ENCODE measurements at regions not wholly inside any gene's neighbourhood (a gene's known extent, or its start where the extent isn't known, plus 50 kb on each side); places are given as distances from the start of the nearest gene placed in this dataset.
"Not testable (repeated sequence)": the region's sequence is repeated elsewhere in the genome, so short reads cannot be mapped to it uniquely, and the experiment has no call there.

DNA sequence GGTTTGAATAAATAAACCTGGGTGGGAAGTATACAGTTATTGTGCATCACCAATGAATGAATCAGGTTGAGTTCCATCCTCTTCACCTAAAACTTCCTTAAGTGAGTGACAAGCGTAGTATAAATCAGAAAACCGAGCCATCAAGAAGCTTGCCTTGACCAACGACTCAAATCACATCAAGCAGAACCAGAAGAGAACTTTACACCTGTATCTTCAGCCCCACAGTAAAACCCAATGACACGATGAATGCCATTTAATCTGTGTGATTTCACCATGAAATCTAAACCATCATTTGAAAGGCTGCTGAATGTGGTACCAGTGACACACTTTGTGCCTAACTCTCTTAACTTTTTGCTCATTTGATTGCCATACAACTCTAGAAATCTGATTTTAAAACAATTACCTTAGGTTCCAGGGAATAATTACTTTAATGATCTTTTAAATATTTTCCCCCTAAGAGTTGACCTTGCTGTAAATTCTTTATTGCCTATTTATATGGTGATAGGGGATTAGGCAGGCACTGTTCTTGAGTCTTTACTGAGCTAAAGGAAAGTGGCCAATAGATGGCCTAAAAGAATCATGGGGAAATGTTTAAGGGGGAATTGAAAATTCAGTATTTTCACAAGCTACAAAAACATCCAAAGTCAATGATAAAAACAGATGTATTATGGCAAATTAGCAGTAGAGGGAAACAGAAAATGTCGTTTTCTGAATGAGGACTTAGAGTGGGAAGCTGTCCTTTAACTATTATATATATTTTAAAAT lies 152.0 kb upstream of the EYA4 start:
- DNase-seq (ENCODE audit: extremely low read depth in 1 of 11, low read depth in 9 of 11, low spot score in 4 of 11), result peak in 4 of 11 donors; percentile 1 to 20 (median 16)

- no peak for DNase-seq (ENCODE audit: extremely low read depth in 1 of 11, low read depth in 9 of 11, low spot score in 4 of 11)
These were observed 149.0 kb upstream of the EYA4 start for GRCh38 chr6:133092199-133092598.

DNA sequence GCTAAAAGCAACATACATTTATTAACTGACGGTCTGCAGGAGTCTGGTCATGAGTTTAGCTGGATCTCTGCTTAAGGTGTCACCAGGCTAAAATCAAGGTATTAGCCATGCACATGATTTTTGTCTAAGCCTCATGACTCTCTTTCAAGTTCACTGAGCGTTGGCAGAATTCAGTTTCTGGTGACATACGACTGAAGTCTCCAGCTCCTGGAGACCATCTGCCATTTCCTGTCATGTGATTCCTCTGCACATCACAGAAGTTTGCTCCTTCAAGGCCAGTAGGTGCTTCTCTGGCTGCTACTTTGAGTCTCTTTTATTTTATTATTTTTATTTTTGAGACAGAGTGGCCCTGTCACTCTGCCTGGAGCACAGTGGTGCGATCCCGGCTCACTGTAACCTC lies 148.4 kb upstream of the EYA4 start:
- no peak for DNase-seq (ENCODE audit: extremely low read depth in 1 of 11, low read depth in 9 of 11, low spot score in 4 of 11)

GRCh38 chr6:133093211-133093610 lies 147.9 kb upstream of the EYA4 start:
- DNase-seq (ENCODE audit: extremely low read depth in 1 of 11, low read depth in 9 of 11, low spot score in 4 of 11), result not testable (repeated sequence)

- no peak for DNase-seq (ENCODE audit: extremely low read depth in 1 of 11, low read depth in 9 of 11, low spot score in 4 of 11)
These were observed 147.2 kb upstream of the EYA4 start for GRCh38 chr6:133093956-133094355.

- no peak for DNase-seq (ENCODE audit: extremely low read depth in 1 of 11, low read depth in 9 of 11, low spot score in 4 of 11)
These were observed 143.9 kb upstream of the EYA4 start for GRCh38 chr6:133097208-133097607.

GRCh38 chr6:133099573-133099972 lies 141.6 kb upstream of the EYA4 start:
- DNase-seq (ENCODE audit: extremely low read depth in 1 of 11, low read depth in 9 of 11, low spot score in 4 of 11), result no peak

- no peak for DNase-seq (ENCODE audit: extremely low read depth in 1 of 11, low read depth in 9 of 11, low spot score in 4 of 11)
These were observed 140.3 kb upstream of the EYA4 start for GRCh38 chr6:133100865-133101264.

GRCh38 chr6:133101790-133102189 lies 139.4 kb upstream of the EYA4 start:
- DNase-seq (ENCODE audit: extremely low read depth in 1 of 11, low read depth in 9 of 11, low spot score in 4 of 11), result no peak

GRCh38 chr6:133106934-133107333 lies 134.2 kb upstream of the EYA4 start:
- no peak for DNase-seq (ENCODE audit: extremely low read depth in 1 of 11, low read depth in 9 of 11, low spot score in 4 of 11)

GRCh38 chr6:133108419-133108818 lies 132.7 kb upstream of the EYA4 start:
- no peak for DNase-seq (ENCODE audit: extremely low read depth in 1 of 11, low read depth in 9 of 11, low spot score in 4 of 11)

- DNase-seq (ENCODE audit: extremely low read depth in 1 of 11, low read depth in 9 of 11, low spot score in 4 of 11), result no peak
These were observed 126.2 kb upstream of the EYA4 start for GRCh38 chr6:133114973-133115372.

- DNase-seq (ENCODE audit: extremely low read depth in 1 of 11, low read depth in 9 of 11, low spot score in 4 of 11), result no peak
These were observed 125.2 kb upstream of the EYA4 start for GRCh38 chr6:133115946-133116345.

DNA sequence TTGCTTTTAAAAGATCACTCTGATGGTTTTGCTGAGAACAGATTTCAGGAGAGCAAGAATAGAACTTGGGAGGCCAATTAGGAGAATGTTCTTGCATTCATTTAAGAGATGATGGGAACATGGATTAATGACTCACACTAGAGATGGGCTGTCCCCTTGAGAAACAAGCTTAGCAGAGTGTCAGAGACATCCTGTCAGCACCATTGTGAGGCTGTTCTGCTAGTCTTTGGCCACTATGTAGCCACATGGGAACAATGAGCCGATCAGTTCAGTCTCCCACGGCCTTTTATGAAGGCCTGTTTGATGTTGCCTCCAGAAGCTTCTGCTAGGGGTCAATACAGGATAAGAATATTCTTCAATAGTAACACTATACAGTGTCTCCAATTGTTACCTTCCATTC lies 113.0 kb upstream of the EYA4 start:
- no peak for DNase-seq (ENCODE audit: extremely low read depth in 1 of 11, low read depth in 9 of 11, low spot score in 4 of 11)

DNA sequence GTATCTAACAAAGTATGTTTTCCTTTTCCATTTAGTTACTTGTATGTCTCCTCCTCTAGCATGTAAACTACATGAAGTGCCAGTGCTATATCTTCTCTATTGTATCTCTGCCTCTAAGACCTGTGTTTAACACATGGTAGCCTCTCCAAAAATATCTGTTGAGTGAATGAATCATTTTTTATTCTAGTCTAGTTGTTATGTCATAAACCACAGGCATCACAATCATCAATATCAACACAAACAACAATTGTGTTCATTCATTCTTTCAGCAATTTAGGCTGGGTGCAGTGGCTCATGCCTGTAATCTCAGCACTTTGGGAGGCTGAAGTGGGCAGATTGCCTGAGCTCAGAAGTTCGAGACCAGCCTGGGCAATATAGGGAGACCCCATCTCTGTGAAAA lies 111.6 kb upstream of the EYA4 start:
- DNase-seq (ENCODE audit: extremely low read depth in 1 of 11, low read depth in 9 of 11, low spot score in 4 of 11), result no peak

DNA sequence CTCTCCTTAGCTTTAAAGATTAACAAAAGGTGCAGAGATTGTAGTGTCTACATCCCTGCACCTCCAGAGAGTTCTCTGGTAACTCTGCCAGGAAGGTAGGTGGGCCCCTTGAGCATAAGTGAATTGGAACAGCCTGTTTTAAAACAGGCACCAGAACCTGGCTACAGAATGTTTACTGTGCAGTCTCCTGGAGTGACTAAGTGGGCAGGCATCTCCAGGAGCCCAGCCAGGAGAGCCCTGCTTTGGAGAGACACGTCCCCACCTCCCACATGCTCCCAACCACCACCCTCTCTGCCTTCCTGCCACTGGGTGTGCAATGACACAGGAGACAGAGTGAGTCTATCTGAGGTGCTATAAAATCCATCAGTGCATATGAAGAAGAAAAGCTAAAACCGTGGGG lies 110.3 kb upstream of the EYA4 start:
- DNase-seq (ENCODE audit: extremely low read depth in 1 of 11, low read depth in 9 of 11, low spot score in 4 of 11), result no peak

GRCh38 chr6:133131621-133132465 lies 109.3 kb upstream of the EYA4 start:
- DNase-seq (ENCODE audit: extremely low read depth in 1 of 11, low read depth in 9 of 11, low spot score in 4 of 11), result peak in 3 of 11 donors; percentile 32 to 41 (median 41)

DNA sequence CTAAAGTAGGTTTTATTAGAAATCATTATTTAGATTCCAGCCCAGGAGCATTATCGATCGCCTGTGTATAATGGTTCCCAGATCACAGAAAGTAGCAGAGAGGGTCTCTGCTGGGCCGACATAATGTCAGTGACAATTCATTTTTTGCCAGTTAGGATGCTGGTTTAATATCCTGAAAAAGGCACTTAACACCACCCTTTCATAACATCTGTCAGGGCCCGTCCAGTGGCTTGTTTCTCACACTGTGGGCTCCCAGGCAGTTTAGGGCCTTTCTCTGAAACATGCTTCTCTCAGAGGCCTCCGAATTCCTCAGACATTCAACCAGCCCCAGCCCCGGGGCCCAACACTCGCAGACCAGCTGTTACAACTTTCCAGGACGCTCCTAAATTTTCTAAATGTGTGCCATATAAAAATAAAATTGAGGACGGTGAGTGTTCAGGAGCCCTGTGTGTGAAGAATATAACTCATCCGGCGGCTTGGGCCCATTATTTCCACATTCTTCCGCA lies 108.6 kb upstream of the EYA4 start:
- DNase-seq (ENCODE audit: extremely low read depth in 1 of 11, low read depth in 9 of 11, low spot score in 4 of 11), result no peak

GRCh38 chr6:133136177-133136880 lies 104.8 kb upstream of the EYA4 start:
- DNase-seq (ENCODE audit: extremely low read depth in 1 of 11, low read depth in 9 of 11, low spot score in 4 of 11), result no peak

Data from renal cortex interstitium (tissue), 11 donors.